ENCODE measurements at regions not wholly inside any gene's neighbourhood (a gene's known extent, or its start where the extent isn't known, plus 50 kb on each side); places are given as distances from the start of the nearest gene placed in this dataset.

GRCh38 chr5:115429345-115429940 lies 115.1 kb downstream of the FEM1C start:
- TF ChIP-seq, protein P1, sequence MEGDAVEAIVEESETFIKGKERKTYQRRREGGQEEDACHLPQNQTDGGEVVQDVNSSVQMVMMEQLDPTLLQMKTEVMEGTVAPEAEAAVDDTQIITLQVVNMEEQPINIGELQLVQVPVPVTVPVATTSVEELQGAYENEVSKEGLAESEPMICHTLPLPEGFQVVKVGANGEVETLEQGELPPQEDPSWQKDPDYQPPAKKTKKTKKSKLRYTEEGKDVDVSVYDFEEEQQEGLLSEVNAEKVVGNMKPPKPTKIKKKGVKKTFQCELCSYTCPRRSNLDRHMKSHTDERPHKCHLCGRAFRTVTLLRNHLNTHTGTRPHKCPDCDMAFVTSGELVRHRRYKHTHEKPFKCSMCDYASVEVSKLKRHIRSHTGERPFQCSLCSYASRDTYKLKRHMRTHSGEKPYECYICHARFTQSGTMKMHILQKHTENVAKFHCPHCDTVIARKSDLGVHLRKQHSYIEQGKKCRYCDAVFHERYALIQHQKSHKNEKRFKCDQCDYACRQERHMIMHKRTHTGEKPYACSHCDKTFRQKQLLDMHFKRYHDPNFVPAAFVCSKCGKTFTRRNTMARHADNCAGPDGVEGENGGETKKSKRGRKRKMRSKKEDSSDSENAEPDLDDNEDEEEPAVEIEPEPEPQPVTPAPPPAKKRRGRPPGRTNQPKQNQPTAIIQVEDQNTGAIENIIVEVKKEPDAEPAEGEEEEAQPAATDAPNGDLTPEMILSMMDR (conservative IDR thresholded peaks at IDR 0.05; ENCODE audit: low read depth, low read length), result no peak
- TF ChIP-seq EZH2 (IDR thresholded peaks at IDR 0.05; ENCODE audit: low read length, unreplicated experiment), result no peak
